ENCODE measurements at regions not wholly inside any gene's neighbourhood (a gene's known extent, or its start where the extent isn't known, plus 50 kb on each side); places are given as distances from the start of the nearest gene placed in this dataset.

DNA sequence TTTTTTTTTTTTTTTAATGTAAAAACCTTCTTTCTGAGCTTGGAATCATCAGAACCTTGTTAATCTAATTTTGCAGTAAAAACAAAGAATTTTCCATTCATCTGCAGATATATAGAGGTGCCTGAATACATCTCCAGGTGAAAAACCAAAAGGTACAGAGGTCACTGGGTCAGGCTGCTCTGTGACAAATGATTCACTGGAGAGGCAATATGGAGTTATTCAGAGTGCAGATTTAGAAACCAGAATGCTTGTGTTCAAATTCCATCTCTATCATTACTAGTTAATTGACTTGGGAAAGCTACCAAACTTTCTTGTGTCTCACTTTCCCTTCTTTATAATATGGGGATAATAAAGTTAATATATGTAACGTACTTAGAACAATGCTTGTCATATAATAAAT is 51.5 kb upstream of the C1orf53 start:
- Mint-ChIP-seq H3K36me3 (no peaks in the 10 kb centered on the region), H3K9me3 (peaks cover 4% of the 10 kb centered on the region), H3K4me3 (no peak overlapping the region), H3K4me1 (no peaks in the 10 kb centered on the region), H3K27me3 (ENCODE audit: low read depth) (no peaks in the 10 kb centered on the region), H3K27ac (no peak overlapping the region)
- DNase-seq (ENCODE audit: low spot score): no peak
- CTCF ChIA-PET: no interaction called here
- TF ChIP-seq, protein P1, sequence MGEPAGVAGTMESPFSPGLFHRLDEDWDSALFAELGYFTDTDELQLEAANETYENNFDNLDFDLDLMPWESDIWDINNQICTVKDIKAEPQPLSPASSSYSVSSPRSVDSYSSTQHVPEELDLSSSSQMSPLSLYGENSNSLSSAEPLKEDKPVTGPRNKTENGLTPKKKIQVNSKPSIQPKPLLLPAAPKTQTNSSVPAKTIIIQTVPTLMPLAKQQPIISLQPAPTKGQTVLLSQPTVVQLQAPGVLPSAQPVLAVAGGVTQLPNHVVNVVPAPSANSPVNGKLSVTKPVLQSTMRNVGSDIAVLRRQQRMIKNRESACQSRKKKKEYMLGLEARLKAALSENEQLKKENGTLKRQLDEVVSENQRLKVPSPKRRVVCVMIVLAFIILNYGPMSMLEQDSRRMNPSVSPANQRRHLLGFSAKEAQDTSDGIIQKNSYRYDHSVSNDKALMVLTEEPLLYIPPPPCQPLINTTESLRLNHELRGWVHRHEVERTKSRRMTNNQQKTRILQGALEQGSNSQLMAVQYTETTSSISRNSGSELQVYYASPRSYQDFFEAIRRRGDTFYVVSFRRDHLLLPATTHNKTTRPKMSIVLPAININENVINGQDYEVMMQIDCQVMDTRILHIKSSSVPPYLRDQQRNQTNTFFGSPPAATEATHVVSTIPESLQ (CRISPR knock-in tag; IDR thresholded peaks at IDR 0.05): no peak
- TF ChIP-seq, protein P2, sequence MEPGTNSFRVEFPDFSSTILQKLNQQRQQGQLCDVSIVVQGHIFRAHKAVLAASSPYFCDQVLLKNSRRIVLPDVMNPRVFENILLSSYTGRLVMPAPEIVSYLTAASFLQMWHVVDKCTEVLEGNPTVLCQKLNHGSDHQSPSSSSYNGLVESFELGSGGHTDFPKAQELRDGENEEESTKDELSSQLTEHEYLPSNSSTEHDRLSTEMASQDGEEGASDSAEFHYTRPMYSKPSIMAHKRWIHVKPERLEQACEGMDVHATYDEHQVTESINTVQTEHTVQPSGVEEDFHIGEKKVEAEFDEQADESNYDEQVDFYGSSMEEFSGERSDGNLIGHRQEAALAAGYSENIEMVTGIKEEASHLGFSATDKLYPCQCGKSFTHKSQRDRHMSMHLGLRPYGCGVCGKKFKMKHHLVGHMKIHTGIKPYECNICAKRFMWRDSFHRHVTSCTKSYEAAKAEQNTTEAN (CRISPR knock-in tag; IDR thresholded peaks at IDR 0.05): no peak
- no peak for TF ChIP-seq CBFB (CRISPR knock-in tag; IDR thresholded peaks at IDR 0.05; ENCODE audit: low read depth)
- TF ChIP-seq, protein P3, sequence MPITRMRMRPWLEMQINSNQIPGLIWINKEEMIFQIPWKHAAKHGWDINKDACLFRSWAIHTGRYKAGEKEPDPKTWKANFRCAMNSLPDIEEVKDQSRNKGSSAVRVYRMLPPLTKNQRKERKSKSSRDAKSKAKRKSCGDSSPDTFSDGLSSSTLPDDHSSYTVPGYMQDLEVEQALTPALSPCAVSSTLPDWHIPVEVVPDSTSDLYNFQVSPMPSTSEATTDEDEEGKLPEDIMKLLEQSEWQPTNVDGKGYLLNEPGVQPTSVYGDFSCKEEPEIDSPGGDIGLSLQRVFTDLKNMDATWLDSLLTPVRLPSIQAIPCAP (CRISPR knock-in tag; IDR thresholded peaks at IDR 0.05): no peak
- TF ChIP-seq GTF2I (CRISPR knock-in tag; conservative IDR thresholded peaks at IDR 0.05): no peak
- no peak for TF ChIP-seq MYBL2 (CRISPR knock-in tag; IDR thresholded peaks at IDR 0.05)
- TF ChIP-seq FOXJ3 (CRISPR knock-in tag; IDR thresholded peaks at IDR 0.05; ENCODE audit: borderline replicate concordance): no peak
- no peak for TF ChIP-seq FOXK1 (CRISPR knock-in tag; IDR thresholded peaks at IDR 0.05)
- TF ChIP-seq ZNF423 (CRISPR knock-in tag; IDR thresholded peaks at IDR 0.05): no peak
- TF ChIP-seq, protein P4, sequence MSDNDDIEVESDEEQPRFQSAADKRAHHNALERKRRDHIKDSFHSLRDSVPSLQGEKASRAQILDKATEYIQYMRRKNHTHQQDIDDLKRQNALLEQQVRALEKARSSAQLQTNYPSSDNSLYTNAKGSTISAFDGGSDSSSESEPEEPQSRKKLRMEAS (CRISPR knock-in tag; IDR thresholded peaks at IDR 0.05): no peak
- TF ChIP-seq CREB1 (CRISPR knock-in tag; IDR thresholded peaks at IDR 0.05): no peak
- POLR2A ChIA-PET: no interaction called here
- no peak for ATAC-seq

DNA sequence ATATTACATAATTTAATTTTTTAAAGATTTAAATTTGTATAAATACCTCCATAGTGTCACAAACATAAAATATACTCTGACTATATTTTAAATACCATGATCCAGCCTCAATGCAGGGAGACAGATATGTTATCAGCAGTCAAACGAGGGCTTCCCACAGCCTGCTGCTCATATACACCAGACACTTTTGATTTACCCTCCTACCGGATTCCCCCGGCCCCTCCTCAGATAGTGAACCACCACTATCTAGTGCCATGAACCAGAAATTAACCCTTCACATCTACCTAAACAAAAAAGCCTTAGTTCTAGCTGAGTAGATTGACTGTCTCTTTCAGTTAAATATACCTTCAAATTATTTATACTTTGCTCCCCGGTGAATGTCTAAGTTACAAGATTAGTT is 52.4 kb upstream of the C1orf53 start:
- TF ChIP-seq, protein P5, sequence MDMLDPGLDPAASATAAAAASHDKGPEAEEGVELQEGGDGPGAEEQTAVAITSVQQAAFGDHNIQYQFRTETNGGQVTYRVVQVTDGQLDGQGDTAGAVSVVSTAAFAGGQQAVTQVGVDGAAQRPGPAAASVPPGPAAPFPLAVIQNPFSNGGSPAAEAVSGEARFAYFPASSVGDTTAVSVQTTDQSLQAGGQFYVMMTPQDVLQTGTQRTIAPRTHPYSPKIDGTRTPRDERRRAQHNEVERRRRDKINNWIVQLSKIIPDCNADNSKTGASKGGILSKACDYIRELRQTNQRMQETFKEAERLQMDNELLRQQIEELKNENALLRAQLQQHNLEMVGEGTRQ (CRISPR knock-in tag; IDR thresholded peaks at IDR 0.05): no peak
- TF ChIP-seq TP53 (CRISPR knock-in tag; IDR thresholded peaks at IDR 0.05) (no peak), GRHL2 (CRISPR knock-in tag; IDR thresholded peaks at IDR 0.05; ENCODE audit: insufficient replicate concordance, severe bottlenecking) (no peak), RORB (CRISPR knock-in tag; IDR thresholded peaks at IDR 0.05) (no peak), NR1H2 (CRISPR knock-in tag; IDR thresholded peaks at IDR 0.05) (no peak), ZNF396 (CRISPR knock-in tag; IDR thresholded peaks at IDR 0.05; ENCODE audit: borderline replicate concordance) (no peak), CREB1 (CRISPR knock-in tag; IDR thresholded peaks at IDR 0.05) (no peak), FOXJ3 (CRISPR knock-in tag; IDR thresholded peaks at IDR 0.05; ENCODE audit: borderline replicate concordance) (no peak), ZNF317 (CRISPR knock-in tag; IDR thresholded peaks at IDR 0.05; ENCODE audit: borderline replicate concordance, low read depth) (no peak)
- TF ChIP-seq, protein P6, sequence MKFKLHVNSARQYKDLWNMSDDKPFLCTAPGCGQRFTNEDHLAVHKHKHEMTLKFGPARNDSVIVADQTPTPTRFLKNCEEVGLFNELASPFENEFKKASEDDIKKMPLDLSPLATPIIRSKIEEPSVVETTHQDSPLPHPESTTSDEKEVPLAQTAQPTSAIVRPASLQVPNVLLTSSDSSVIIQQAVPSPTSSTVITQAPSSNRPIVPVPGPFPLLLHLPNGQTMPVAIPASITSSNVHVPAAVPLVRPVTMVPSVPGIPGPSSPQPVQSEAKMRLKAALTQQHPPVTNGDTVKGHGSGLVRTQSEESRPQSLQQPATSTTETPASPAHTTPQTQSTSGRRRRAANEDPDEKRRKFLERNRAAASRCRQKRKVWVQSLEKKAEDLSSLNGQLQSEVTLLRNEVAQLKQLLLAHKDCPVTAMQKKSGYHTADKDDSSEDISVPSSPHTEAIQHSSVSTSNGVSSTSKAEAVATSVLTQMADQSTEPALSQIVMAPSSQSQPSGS (CRISPR knock-in tag; IDR thresholded peaks at IDR 0.05; ENCODE audit: borderline replicate concordance, low read depth): no peak
- TF ChIP-seq, protein P7, sequence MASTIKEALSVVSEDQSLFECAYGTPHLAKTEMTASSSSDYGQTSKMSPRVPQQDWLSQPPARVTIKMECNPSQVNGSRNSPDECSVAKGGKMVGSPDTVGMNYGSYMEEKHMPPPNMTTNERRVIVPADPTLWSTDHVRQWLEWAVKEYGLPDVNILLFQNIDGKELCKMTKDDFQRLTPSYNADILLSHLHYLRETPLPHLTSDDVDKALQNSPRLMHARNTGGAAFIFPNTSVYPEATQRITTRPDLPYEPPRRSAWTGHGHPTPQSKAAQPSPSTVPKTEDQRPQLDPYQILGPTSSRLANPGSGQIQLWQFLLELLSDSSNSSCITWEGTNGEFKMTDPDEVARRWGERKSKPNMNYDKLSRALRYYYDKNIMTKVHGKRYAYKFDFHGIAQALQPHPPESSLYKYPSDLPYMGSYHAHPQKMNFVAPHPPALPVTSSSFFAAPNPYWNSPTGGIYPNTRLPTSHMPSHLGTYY (CRISPR knock-in tag; IDR thresholded peaks at IDR 0.05): no peak
- TF ChIP-seq, protein P8, sequence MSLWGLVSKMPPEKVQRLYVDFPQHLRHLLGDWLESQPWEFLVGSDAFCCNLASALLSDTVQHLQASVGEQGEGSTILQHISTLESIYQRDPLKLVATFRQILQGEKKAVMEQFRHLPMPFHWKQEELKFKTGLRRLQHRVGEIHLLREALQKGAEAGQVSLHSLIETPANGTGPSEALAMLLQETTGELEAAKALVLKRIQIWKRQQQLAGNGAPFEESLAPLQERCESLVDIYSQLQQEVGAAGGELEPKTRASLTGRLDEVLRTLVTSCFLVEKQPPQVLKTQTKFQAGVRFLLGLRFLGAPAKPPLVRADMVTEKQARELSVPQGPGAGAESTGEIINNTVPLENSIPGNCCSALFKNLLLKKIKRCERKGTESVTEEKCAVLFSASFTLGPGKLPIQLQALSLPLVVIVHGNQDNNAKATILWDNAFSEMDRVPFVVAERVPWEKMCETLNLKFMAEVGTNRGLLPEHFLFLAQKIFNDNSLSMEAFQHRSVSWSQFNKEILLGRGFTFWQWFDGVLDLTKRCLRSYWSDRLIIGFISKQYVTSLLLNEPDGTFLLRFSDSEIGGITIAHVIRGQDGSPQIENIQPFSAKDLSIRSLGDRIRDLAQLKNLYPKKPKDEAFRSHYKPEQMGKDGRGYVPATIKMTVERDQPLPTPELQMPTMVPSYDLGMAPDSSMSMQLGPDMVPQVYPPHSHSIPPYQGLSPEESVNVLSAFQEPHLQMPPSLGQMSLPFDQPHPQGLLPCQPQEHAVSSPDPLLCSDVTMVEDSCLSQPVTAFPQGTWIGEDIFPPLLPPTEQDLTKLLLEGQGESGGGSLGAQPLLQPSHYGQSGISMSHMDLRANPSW (CRISPR knock-in tag; conservative IDR thresholded peaks at IDR 0.05; ENCODE audit: low read depth): no peak

More for the DNA sequence above, 52.4 kb upstream of the C1orf53 start:
- Mint-ChIP-seq H3K36me3 (no peaks in the 10 kb centered on the region), H3K4me1 (peaks cover 7% of the 10 kb centered on the region), H3K27me3 (ENCODE audit: low read depth) (no peaks in the 10 kb centered on the region), H3K9me3 (no peaks in the 10 kb centered on the region), H3K27ac (no peak overlapping the region; the same call in 1 of the 2 replicates), H3K4me3 (no peak overlapping the region)
- ChIA-PET CTCF (no interaction called here), POLR2A (no interaction called here)
- ATAC-seq (no peak), DNase-seq (ENCODE audit: low spot score) (no peak)

Measured in WTC11 (cell line).